ENCODE measurements at regions not wholly inside any gene's neighbourhood (a gene's known extent, or its start where the extent isn't known, plus 50 kb on each side); places are given as distances from the start of the nearest gene placed in this dataset.
"Not testable (repeated sequence)": the region's sequence is repeated elsewhere in the genome, so short reads cannot be mapped to it uniquely, and the experiment has no call there.

DNA sequence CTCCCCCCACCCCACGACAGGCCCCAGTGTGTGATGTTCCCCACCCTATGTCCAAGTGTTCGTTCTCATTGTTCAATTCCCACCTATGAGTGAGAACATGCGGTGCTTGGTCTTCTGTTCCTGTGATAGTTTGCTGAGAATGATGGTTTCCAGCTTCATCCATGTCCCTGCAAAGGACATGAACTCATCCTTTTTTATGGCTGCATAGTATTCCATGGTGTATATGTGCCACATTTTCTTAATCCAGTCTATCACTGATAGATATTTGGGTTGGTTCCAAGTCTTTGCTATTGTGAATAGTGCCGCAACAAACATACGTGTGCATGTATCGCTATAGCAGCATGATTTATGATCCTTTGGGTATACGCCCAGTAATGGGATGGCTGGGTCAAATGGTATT, 139.0 kb downstream of the EPC1 start:
- H3K36me3 ChIP-seq (ENCODE audit: control insufficient read depth, insufficient read depth, low read length); H4K91ac ChIP-seq (ENCODE audit: insufficient read depth, low read depth, low read length); H3K79me1 ChIP-seq (ENCODE audit: low read depth in 1 of 2, low read length in 2 of 2); H3K4ac ChIP-seq (ENCODE audit: low read depth, low read length); H2AK5ac ChIP-seq (ENCODE audit: low read depth, low read length); H2AK9ac ChIP-seq (replicated peaks; ENCODE audit: low read depth, low read length, poor library complexity); dilution Hi-C loops (cut with HindIII; ENCODE audit: low sequenced_read_pairs, unreplicated experiment); H3K27me3 ChIP-seq (ENCODE audit: control insufficient read depth, insufficient read depth, low read length); H4K5ac ChIP-seq (ENCODE audit: low read depth, low read length); H3K4me1 ChIP-seq (ENCODE audit: control insufficient read depth, insufficient read depth, low read length); H3K9me1 ChIP-seq (ENCODE audit: insufficient read depth, low read length); POLR2A ChIA-PET (ENCODE audit: unreplicated experiment); H3K9me3 ChIP-seq (ENCODE audit: control insufficient read depth, insufficient read depth, low read length); H3K14ac ChIP-seq (replicated peaks; ENCODE audit: low read depth, low read length); H4K20me1 ChIP-seq (ENCODE audit: insufficient read depth, low read length); H2BK15ac ChIP-seq (ENCODE audit: low read depth, low read length); H2BK5ac ChIP-seq (ENCODE audit: low read depth, low read length, poor library complexity, severe bottlenecking); H2AFZ ChIP-seq (replicated peaks; ENCODE audit: low read length, poor library complexity); H3K27ac ChIP-seq (ENCODE audit: insufficient read depth, low read length); H3K23ac ChIP-seq (ENCODE audit: low read depth, low read length); H2BK20ac ChIP-seq (ENCODE audit: low read depth, low read length); DNase-seq; ATAC-seq (ENCODE audit: low read depth); H2BK120ac ChIP-seq (ENCODE audit: low read depth, low read length); CTCF ChIA-PET; H3K9ac ChIP-seq (ENCODE audit: low read depth, low read length); H3K56ac ChIP-seq (ENCODE audit: extremely low read depth, insufficient read depth, low read length); H3K18ac ChIP-seq (ENCODE audit: low read depth, low read length); H3K4me3 ChIP-seq (ENCODE audit: insufficient read depth, low read depth, low read length); BruUV-seq (replicated peaks); H3K4me2 ChIP-seq (ENCODE audit: low read depth, low read length); H4K8ac ChIP-seq (ENCODE audit: low read depth in 2 of 2, low read length in 2 of 2): not testable (repeated sequence)
- intact Hi-C loops (cut with micrococcal nuclease) (loop anchor here (5.0 to 10.0 kb wide), 2 partner anchors 153 to 371 kb away; partner anchors contain the start of gene KIF5B), in situ Hi-C loops (cut with MboI; ENCODE audit: low sequenced_read_pairs) (loop anchor here (25.0 kb wide), 1 partner anchor 346 kb away; no protein-coding TSS in a partner anchor)
- no CpG with 5 or more reads among the region's 7 CpGs for WGBS, 2 experiments (ENCODE audit: extremely low coverage in 2 of 2, insufficient read length in 1 of 2)

Data from IMR-90 (cell line).